ENCODE measurements at regions not wholly inside any gene's neighbourhood (a gene's known extent, or its start where the extent isn't known, plus 50 kb on each side); places are given as distances from the start of the nearest gene placed in this dataset.

DNA sequence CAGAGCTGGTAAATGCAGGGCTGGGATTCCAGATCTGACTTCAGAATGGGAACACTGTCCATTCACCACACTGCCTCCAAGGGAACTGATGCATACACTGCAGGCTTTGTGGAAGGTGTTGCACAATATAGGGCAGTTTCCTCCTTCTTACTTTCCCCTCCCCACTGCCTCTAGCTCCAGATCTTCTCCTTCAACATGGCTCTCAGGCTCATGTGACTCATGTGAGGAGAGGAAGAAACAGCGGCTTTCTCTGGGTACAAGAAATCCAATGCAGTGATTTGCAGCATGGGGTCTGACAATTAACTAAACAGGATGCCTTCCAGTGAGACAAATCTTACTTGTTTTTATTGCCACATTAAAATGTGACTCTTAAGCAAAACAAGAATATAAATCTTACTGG, 447.6 kb upstream of the CCDC196 start:
- TF ChIP-seq POLR2AphosphoS5 (IDR thresholded peaks at IDR 0.05), result no peak
- TF ChIP-seq, protein P1, sequence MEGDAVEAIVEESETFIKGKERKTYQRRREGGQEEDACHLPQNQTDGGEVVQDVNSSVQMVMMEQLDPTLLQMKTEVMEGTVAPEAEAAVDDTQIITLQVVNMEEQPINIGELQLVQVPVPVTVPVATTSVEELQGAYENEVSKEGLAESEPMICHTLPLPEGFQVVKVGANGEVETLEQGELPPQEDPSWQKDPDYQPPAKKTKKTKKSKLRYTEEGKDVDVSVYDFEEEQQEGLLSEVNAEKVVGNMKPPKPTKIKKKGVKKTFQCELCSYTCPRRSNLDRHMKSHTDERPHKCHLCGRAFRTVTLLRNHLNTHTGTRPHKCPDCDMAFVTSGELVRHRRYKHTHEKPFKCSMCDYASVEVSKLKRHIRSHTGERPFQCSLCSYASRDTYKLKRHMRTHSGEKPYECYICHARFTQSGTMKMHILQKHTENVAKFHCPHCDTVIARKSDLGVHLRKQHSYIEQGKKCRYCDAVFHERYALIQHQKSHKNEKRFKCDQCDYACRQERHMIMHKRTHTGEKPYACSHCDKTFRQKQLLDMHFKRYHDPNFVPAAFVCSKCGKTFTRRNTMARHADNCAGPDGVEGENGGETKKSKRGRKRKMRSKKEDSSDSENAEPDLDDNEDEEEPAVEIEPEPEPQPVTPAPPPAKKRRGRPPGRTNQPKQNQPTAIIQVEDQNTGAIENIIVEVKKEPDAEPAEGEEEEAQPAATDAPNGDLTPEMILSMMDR (IDR thresholded peaks at IDR 0.05 in 8 of 11, conservative IDR thresholded peaks at IDR 0.05 in 3 of 11), result no peak
